ENCODE measurements at regions not wholly inside any gene's neighbourhood (a gene's known extent, or its start where the extent isn't known, plus 50 kb on each side); places are given as distances from the start of the nearest gene placed in this dataset.
"Not testable (repeated sequence)": the region's sequence is repeated elsewhere in the genome, so short reads cannot be mapped to it uniquely, and the experiment has no call there.

- CTCF ChIA-PET: no interaction called here
Observed at GRCh38 chr6:128727500-128727899, 155.4 kb upstream of the LAMA2 start.

GRCh38 chr6:128725271-128726233 lies 157.4 kb upstream of the LAMA2 start:
- Mint-ChIP-seq H3K27me3 (ENCODE audit: low read depth) (peaks cover 18% of the 10 kb centered on the region), H3K4me3 (no peak overlapping the region), H3K9me3 (ENCODE audit: insufficient read depth) (no peaks in the 10 kb centered on the region), H3K4me1 (ENCODE audit: low read depth) (no peaks in the 10 kb centered on the region), H3K27ac (no peak overlapping the region), H3K36me3 (ENCODE audit: low read depth) (no peaks in the 10 kb centered on the region)
- ATAC-seq (no peak), DNase-seq (peak; percentile 28)
- ChIA-PET CTCF (interaction anchor here (0.7 to 1.8 kb wide), 8 partner anchors 10 to 645 kb away, joined by 3 to 9 read pairs (median 4); no protein-coding TSS in a partner anchor), POLR2A (no interaction called here)

More at GRCh38 chr6:128727500-128727899, 155.4 kb upstream of the LAMA2 start:
- ATAC-seq (no peak), DNase-seq (no peak)
- POLR2A ChIA-PET: no interaction called here
- Mint-ChIP-seq H3K4me1 (ENCODE audit: low read depth) (no peaks in the 10 kb centered on the region), H3K4me3 (no peak overlapping the region), H3K27ac (no peak overlapping the region), H3K36me3 (ENCODE audit: low read depth) (no peaks in the 10 kb centered on the region), H3K27me3 (ENCODE audit: low read depth) (peaks cover 18% of the 10 kb centered on the region), H3K9me3 (ENCODE audit: insufficient read depth) (no peaks in the 10 kb centered on the region)

GRCh38 chr6:128724738-128725137 lies 158.2 kb upstream of the LAMA2 start:
- H3K4me3 Mint-ChIP-seq: no peak overlapping the region
- CTCF ChIA-PET: interaction anchor here (1.8 kb wide), 1 partner anchor 9 kb away, joined by 9 read pairs; no protein-coding TSS in a partner anchor
- ATAC-seq (no peak), DNase-seq (no peak)
- no peaks in the 10 kb centered on the region for H3K4me1 Mint-ChIP-seq (ENCODE audit: low read depth)
- H3K36me3 Mint-ChIP-seq (ENCODE audit: low read depth): no peaks in the 10 kb centered on the region
- POLR2A ChIA-PET: no interaction called here
- H3K27ac Mint-ChIP-seq: no peak overlapping the region
- no peaks in the 10 kb centered on the region for H3K9me3 Mint-ChIP-seq (ENCODE audit: insufficient read depth)
- peaks cover 18% of the 10 kb centered on the region for H3K27me3 Mint-ChIP-seq (ENCODE audit: low read depth)

- no peak overlapping the region for H3K27ac Mint-ChIP-seq
- CTCF ChIA-PET: interaction anchor here (0.6 kb wide), 1 partner anchor 868 kb away, joined by 3 read pairs; no protein-coding TSS in a partner anchor
- POLR2A ChIA-PET: no interaction called here
Observed at GRCh38 chr6:128723667-128724066, 159.3 kb upstream of the LAMA2 start.

GRCh38 chr6:128720891-128721290 lies 162.0 kb upstream of the LAMA2 start:
- Mint-ChIP-seq H3K27ac (no peak overlapping the region), H3K4me1 (ENCODE audit: low read depth) (no peaks in the 10 kb centered on the region), H3K9me3 (ENCODE audit: insufficient read depth) (no peaks in the 10 kb centered on the region), H3K4me3 (no peak overlapping the region), H3K27me3 (ENCODE audit: low read depth) (peaks cover 12% of the 10 kb centered on the region), H3K36me3 (ENCODE audit: low read depth) (no peaks in the 10 kb centered on the region)
- DNase-seq (no peak), ATAC-seq (no peak)
- CTCF ChIA-PET: no interaction called here
- POLR2A ChIA-PET: no interaction called here

More at GRCh38 chr6:128723667-128724066, 159.3 kb upstream of the LAMA2 start:
- ATAC-seq (no peak), DNase-seq (no peak)
- H3K36me3 Mint-ChIP-seq (ENCODE audit: low read depth): no peaks in the 10 kb centered on the region
- H3K27me3 Mint-ChIP-seq (ENCODE audit: low read depth): peaks cover 18% of the 10 kb centered on the region
- no peaks in the 10 kb centered on the region for H3K4me1 Mint-ChIP-seq (ENCODE audit: low read depth)
- no peaks in the 10 kb centered on the region for H3K9me3 Mint-ChIP-seq (ENCODE audit: insufficient read depth)
- no peak overlapping the region for H3K4me3 Mint-ChIP-seq

GRCh38 chr6:128719786-128720185 lies 163.2 kb upstream of the LAMA2 start:
- H3K9me3 Mint-ChIP-seq (ENCODE audit: insufficient read depth): no peaks in the 10 kb centered on the region
- DNase-seq (no peak), ATAC-seq (no peak)
- no peak overlapping the region for H3K4me3 Mint-ChIP-seq
- H3K27ac Mint-ChIP-seq: no peak overlapping the region
- ChIA-PET CTCF (no interaction called here), POLR2A (no interaction called here)
- no peaks in the 10 kb centered on the region for H3K36me3 Mint-ChIP-seq (ENCODE audit: low read depth)
- no peaks in the 10 kb centered on the region for H3K4me1 Mint-ChIP-seq (ENCODE audit: low read depth)
- H3K27me3 Mint-ChIP-seq (ENCODE audit: low read depth): peaks cover 15% of the 10 kb centered on the region

- ATAC-seq: no peak
- no peak overlapping the region for H3K27ac Mint-ChIP-seq
- no peaks in the 10 kb centered on the region for H3K9me3 Mint-ChIP-seq (ENCODE audit: insufficient read depth)
- ChIA-PET CTCF (interaction anchor here (1.5 kb wide), 1 partner anchor 12 kb away, joined by 7 read pairs; no protein-coding TSS in a partner anchor), POLR2A (no interaction called here)
- H3K4me1 Mint-ChIP-seq (ENCODE audit: low read depth): no peaks in the 10 kb centered on the region
- no peaks in the 10 kb centered on the region for H3K36me3 Mint-ChIP-seq (ENCODE audit: low read depth)
- no peak for DNase-seq
- H3K27me3 Mint-ChIP-seq (ENCODE audit: low read depth): peaks cover 9% of the 10 kb centered on the region
- H3K4me3 Mint-ChIP-seq: no peak overlapping the region
Observed at GRCh38 chr6:128713461-128713860, 169.5 kb upstream of the LAMA2 start.

- Mint-ChIP-seq H3K9me3 (ENCODE audit: insufficient read depth) (no peaks in the 10 kb centered on the region), H3K36me3 (ENCODE audit: low read depth) (no peaks in the 10 kb centered on the region), H3K4me3 (no peak overlapping the region), H3K27me3 (ENCODE audit: low read depth) (peaks cover 9% of the 10 kb centered on the region), H3K27ac (no peak overlapping the region), H3K4me1 (ENCODE audit: low read depth) (no peaks in the 10 kb centered on the region)
- ATAC-seq: no peak
- ChIA-PET CTCF (interaction anchor here (1.5 kb wide), 1 partner anchor 13 kb away, joined by 7 read pairs; no protein-coding TSS in a partner anchor), POLR2A (no interaction called here)
- no peak for DNase-seq
Observed at GRCh38 chr6:128712898-128713297, 170.0 kb upstream of the LAMA2 start.

- no peak for ATAC-seq
- Mint-ChIP-seq H3K4me3 (no peak overlapping the region), H3K27me3 (ENCODE audit: low read depth) (peaks cover 7% of the 10 kb centered on the region), H3K27ac (no peak overlapping the region), H3K9me3 (ENCODE audit: insufficient read depth) (no peaks in the 10 kb centered on the region), H3K4me1 (ENCODE audit: low read depth) (no peaks in the 10 kb centered on the region), H3K36me3 (ENCODE audit: low read depth) (no peaks in the 10 kb centered on the region)
- CTCF ChIA-PET: no interaction called here
- POLR2A ChIA-PET: no interaction called here
- DNase-seq: no peak
Observed at GRCh38 chr6:128711149-128711548, 171.8 kb upstream of the LAMA2 start.

GRCh38 chr6:128710315-128710714 lies 172.6 kb upstream of the LAMA2 start:
- POLR2A ChIA-PET: no interaction called here
- Mint-ChIP-seq H3K4me3 (no peak overlapping the region), H3K4me1 (ENCODE audit: low read depth) (no peaks in the 10 kb centered on the region), H3K27me3 (ENCODE audit: low read depth) (peaks cover 5% of the 10 kb centered on the region), H3K9me3 (ENCODE audit: insufficient read depth) (no peaks in the 10 kb centered on the region), H3K36me3 (ENCODE audit: low read depth) (no peaks in the 10 kb centered on the region), H3K27ac (no peak overlapping the region)
- ATAC-seq: no peak
- CTCF ChIA-PET: interaction anchor here (1.1 kb wide), 1 partner anchor 16 kb away, joined by 6 read pairs; no protein-coding TSS in a partner anchor
- DNase-seq: no peak

- ATAC-seq (no peak), DNase-seq (no peak)
- Mint-ChIP-seq H3K36me3 (ENCODE audit: low read depth) (no peaks in the 10 kb centered on the region), H3K9me3 (ENCODE audit: insufficient read depth) (no peaks in the 10 kb centered on the region), H3K4me3 (no peak overlapping the region), H3K27me3 (ENCODE audit: low read depth) (no peaks in the 10 kb centered on the region), H3K4me1 (ENCODE audit: low read depth) (no peaks in the 10 kb centered on the region), H3K27ac (no peak overlapping the region)
- ChIA-PET POLR2A (no interaction called here), CTCF (no interaction called here)
Observed at GRCh38 chr6:128704601-128705000, 178.3 kb upstream of the LAMA2 start.

- H3K27me3 Mint-ChIP-seq (ENCODE audit: low read depth); H3K36me3 Mint-ChIP-seq (ENCODE audit: low read depth); DNase-seq; H3K4me3 Mint-ChIP-seq; CTCF ChIA-PET; H3K4me1 Mint-ChIP-seq (ENCODE audit: low read depth); POLR2A ChIA-PET; ATAC-seq; H3K27ac Mint-ChIP-seq; H3K9me3 Mint-ChIP-seq (ENCODE audit: insufficient read depth): not testable (repeated sequence)
Observed at GRCh38 chr6:128703794-128704193, 179.1 kb upstream of the LAMA2 start.
